IMR-90 (cell line): ENCODE measurements at regions not wholly inside any gene's neighbourhood (a gene's known extent, or its start where the extent isn't known, plus 50 kb on each side); places are given as distances from the start of the nearest gene placed in this dataset.

Experiments
- ATAC-seq: fragments of 200-7000 bp; cut with Tn5 transposase; 2 replicates; pipeline ENCODE4 v1.9.1; 2020; ENCODE audit warnings: low read depth, mild to moderate bottlenecking, moderate library complexity
- BruUV-seq: library from RNA; stranded (reverse); fragments of 400-500 nt; replicated peaks from 2 replicates; lab custom pipeline; 2021; lab: Mats Ljungman, UMichigan
- CTCF ChIA-PET: fragments of 300-600 bp; formaldehyde crosslinking; extraction: SDS; loops from one replicate; lab custom pipeline; 2021; ENCODE audit warnings: antibody characterized with exemption; lab: Yijun Ruan, JAX
- POLR2A ChIA-PET: fragments of 300-600 bp; sonication (Branson Sonifier 250); formaldehyde crosslinking; loops from one replicate; lab custom pipeline; 2022; ENCODE audit warnings: antibody characterized with exemption; ENCODE audit not compliant: unreplicated experiment; lab: Charles Lee
- DNase-seq: peaks from one replicate; pipeline ENCODE4 v3.0.0; 2013
- H2AFZ ChIP-seq: replicated peaks from 2 replicates; pipeline ENCODE3; 2013; ENCODE audit warnings: low read length, mild to moderate bottlenecking; ENCODE audit not compliant: poor library complexity
- H2AK5ac ChIP-seq: 2 replicates; pipeline ENCODE4 v1.6.1; 2013; ENCODE audit warnings: low read depth, low read length, inconsistent platforms
- H2AK9ac ChIP-seq: replicated peaks from 2 replicates; pipeline ENCODE3; 2013; ENCODE audit warnings: mild to moderate bottlenecking, low read depth, low read length, moderate library complexity; ENCODE audit not compliant: poor library complexity
- H2BK120ac ChIP-seq: 2 replicates; pipeline ENCODE4 v1.6.1; 2013; ENCODE audit warnings: low read depth, low read length, inconsistent platforms
- H2BK15ac ChIP-seq: 3 replicates; pipeline ENCODE4 v1.6.1; 2013; ENCODE audit warnings: low read depth, low read length, inconsistent platforms
- H2BK20ac ChIP-seq: 2 replicates; pipeline ENCODE4 v1.6.1; 2013; ENCODE audit warnings: low read depth, mild to moderate bottlenecking, inconsistent platforms, low read length, moderate library complexity
- H2BK5ac ChIP-seq: 2 replicates; pipeline ENCODE4 v1.6.1; 2013; ENCODE audit warnings: mild to moderate bottlenecking, low read depth, low read length, inconsistent platforms; ENCODE audit not compliant: poor library complexity, severe bottlenecking
- H3K14ac ChIP-seq: replicated peaks from 2 replicates; pipeline ENCODE4 v1.6.1; 2013; ENCODE audit warnings: low read depth, low read length, inconsistent platforms
- H3K18ac ChIP-seq: 2 replicates; pipeline ENCODE4 v1.6.1; 2013; ENCODE audit warnings: low read depth, low read length, control low read depth
- H3K23ac ChIP-seq: 2 replicates; pipeline ENCODE4 v1.6.1; 2013; ENCODE audit warnings: low read depth, low read length, inconsistent platforms
- H3K27ac ChIP-seq: 2 replicates; pipeline ENCODE4 v1.5.1; 2013; ENCODE audit warnings: mild to moderate bottlenecking, control low read depth, low read length; ENCODE audit not compliant: insufficient read depth
- H3K27me3 ChIP-seq: 2 replicates; pipeline ENCODE4 v1.6.1; 2013; ENCODE audit warnings: low read length; ENCODE audit not compliant: control insufficient read depth, insufficient read depth
- H3K36me3 ChIP-seq: 2 replicates; pipeline ENCODE4 v1.6.1; 2013; ENCODE audit warnings: low read length, mixed read lengths; ENCODE audit not compliant: control insufficient read depth, insufficient read depth
- H3K4ac ChIP-seq: 2 replicates; pipeline ENCODE4 v1.6.1; 2013; ENCODE audit warnings: low read depth, low read length, inconsistent platforms
- H3K4me1 ChIP-seq: 2 replicates; pipeline ENCODE4 v1.6.1; 2013; ENCODE audit warnings: low read length, mixed read lengths; ENCODE audit not compliant: control insufficient read depth, insufficient read depth
- H3K4me2 ChIP-seq: 2 replicates; pipeline ENCODE4 v1.6.1; 2013; ENCODE audit warnings: low read depth, mild to moderate bottlenecking, control low read depth, low read length, moderate library complexity
- H3K4me3 ChIP-seq: 2 replicates; pipeline ENCODE4 v1.5.1; 2013; ENCODE audit warnings: low read depth, mild to moderate bottlenecking, control low read depth, low read length, moderate library complexity; ENCODE audit not compliant: insufficient read depth
- H3K56ac ChIP-seq: 2 replicates; pipeline ENCODE4 v1.6.1; 2013; ENCODE audit warnings: low read length, inconsistent platforms; ENCODE audit not compliant: insufficient read depth; ENCODE audit errors: extremely low read depth
- H3K79me1 ChIP-seq, 2 experiments: 2 replicates each; pipeline ENCODE4 v1.6.1; 2013; ENCODE audit warnings: low read length in 2 of 2, inconsistent platforms in 1 of 2, low read depth in 1 of 2
- H3K9ac ChIP-seq: 2 replicates; pipeline ENCODE4 v1.6.1; 2013; ENCODE audit warnings: low read depth, low read length, control low read depth
- H3K9me1 ChIP-seq: 2 replicates; pipeline ENCODE4 v1.6.1; 2013; ENCODE audit warnings: low read length, inconsistent platforms; ENCODE audit not compliant: insufficient read depth
- H3K9me3 ChIP-seq: 2 replicates; pipeline ENCODE4 v1.6.1; 2013; ENCODE audit warnings: low read length; ENCODE audit not compliant: control insufficient read depth, insufficient read depth
- H4K20me1 ChIP-seq: 2 replicates; pipeline ENCODE4 v1.6.1; 2013; ENCODE audit warnings: low read length, inconsistent platforms; ENCODE audit not compliant: insufficient read depth
- H4K5ac ChIP-seq: 2 replicates; pipeline ENCODE4 v1.6.1; 2013; ENCODE audit warnings: mild to moderate bottlenecking, low read depth, low read length, control low read depth
- H4K8ac ChIP-seq, 2 experiments: 2 replicates each; pipeline ENCODE4 v1.6.1; 2013; ENCODE audit warnings: low read depth in 2 of 2, low read length in 2 of 2, control low read depth in 1 of 2, inconsistent platforms in 1 of 2
- H4K91ac ChIP-seq: 2 replicates; pipeline ENCODE4 v1.6.1; 2013; ENCODE audit warnings: low read depth, low read length, inconsistent platforms; ENCODE audit not compliant: insufficient read depth
- BHLHE40 ChIP-seq: fragments of 150-350 bp; IDR thresholded peaks from 2 replicates; pipeline ENCODE4 v1.6.1; 2016; ENCODE audit warnings: mild to moderate bottlenecking, low read depth, low read length
- CEBPB ChIP-seq: IDR thresholded peaks from 2 replicates; pipeline ENCODE4 v1.6.1; 2012; ENCODE audit warnings: low read depth, low read length, improper control_type of control experiment
- CHD1 ChIP-seq: IDR thresholded peaks from 2 replicates; pipeline ENCODE4 v1.6.1; 2012; ENCODE audit warnings: low read depth, low read length, improper control_type of control experiment
- MAFK ChIP-seq: IDR thresholded peaks from 2 replicates; pipeline ENCODE4 v1.6.1; 2012; ENCODE audit warnings: low read depth, low read length, improper control_type of control experiment
- MAZ ChIP-seq: IDR thresholded peaks from 2 replicates; pipeline ENCODE4 v1.6.1; 2012; ENCODE audit warnings: low read depth, mild to moderate bottlenecking, low read length, improper control_type of control experiment, moderate library complexity, borderline replicate concordance
- MXI1 ChIP-seq: IDR thresholded peaks from 2 replicates; pipeline ENCODE4 v1.6.1; 2012; ENCODE audit warnings: low read depth, mild to moderate bottlenecking, low read length, moderate library complexity, borderline replicate concordance
- NFE2L2 ChIP-seq: fragments of 150-350 bp; IDR thresholded peaks from 2 replicates; pipeline ENCODE4 v1.6.1; 2016; ENCODE audit warnings: low read depth, mild to moderate bottlenecking, low read length
- RAD21 ChIP-seq: IDR thresholded peaks from 2 replicates; pipeline ENCODE4 v1.6.1; 2012; ENCODE audit warnings: low read length, improper control_type of control experiment
- RCOR1 ChIP-seq: IDR thresholded peaks from 2 replicates; pipeline ENCODE4 v1.6.1; 2012; ENCODE audit warnings: mild to moderate bottlenecking, low read length, improper control_type of control experiment; ENCODE audit not compliant: insufficient replicate concordance
- RFX5 ChIP-seq: IDR thresholded peaks from 2 replicates; pipeline ENCODE4 v1.8.0; 2012; ENCODE audit warnings: low read depth, mild to moderate bottlenecking, low read length, moderate library complexity
- SMC3 ChIP-seq: fragments of 150-350 bp; IDR thresholded peaks from 2 replicates; pipeline ENCODE4 v1.6.1; 2016; ENCODE audit warnings: low read depth, mild to moderate bottlenecking, antibody characterized with exemption, low read length, moderate library complexity
- WGBS, 2 experiments: methylation state at CpG; one replicate each; pipeline versions ENCODE4 v1.1.5 to v1.1.7; 2013; ENCODE audit warnings: missing lambda C conversion rate in 2 of 2; ENCODE audit not compliant: insufficient read length in 1 of 2; ENCODE audit errors: extremely low coverage in 2 of 2; 5-methylcytosine and 5-hydroxymethylcytosine counted together
- dilution Hi-C: fragments of 300-500 bp; cut with HindIII; formaldehyde crosslinking; loops from one replicate; pipeline ENCODE4 v1.14.3; 2018; ENCODE audit warnings: low sequenced_read_pairs; ENCODE audit not compliant: unreplicated experiment
- in situ Hi-C: fragments of 300-500 bp; cut with MboI; formaldehyde crosslinking; loops from 3 replicates; pipeline ENCODE4 v1.14.3; 2019; ENCODE audit warnings: low sequenced_read_pairs, inconsistent platforms, mixed read lengths
- intact Hi-C: fragments of 100-400 bp; cut with micrococcal nuclease; formaldehyde crosslinking; loops from 2 replicates; pipeline ENCODE4 v1.10.0; 2022
- TF ChIP-seq, protein P1 (sequence below): conservative IDR thresholded peaks from 2 replicates; pipeline ENCODE4 v1.5.1; 2012; ENCODE audit warnings: mild to moderate bottlenecking, low read depth, low read length, improper control_type of control experiment
- TF ChIP-seq, protein P2 (sequence below): fragments of 150-350 bp; IDR thresholded peaks from 2 replicates; pipeline ENCODE4 v1.6.1; 2016; ENCODE audit warnings: low read depth, mild to moderate bottlenecking, low read length, moderate library complexity, borderline replicate concordance

DNA sequence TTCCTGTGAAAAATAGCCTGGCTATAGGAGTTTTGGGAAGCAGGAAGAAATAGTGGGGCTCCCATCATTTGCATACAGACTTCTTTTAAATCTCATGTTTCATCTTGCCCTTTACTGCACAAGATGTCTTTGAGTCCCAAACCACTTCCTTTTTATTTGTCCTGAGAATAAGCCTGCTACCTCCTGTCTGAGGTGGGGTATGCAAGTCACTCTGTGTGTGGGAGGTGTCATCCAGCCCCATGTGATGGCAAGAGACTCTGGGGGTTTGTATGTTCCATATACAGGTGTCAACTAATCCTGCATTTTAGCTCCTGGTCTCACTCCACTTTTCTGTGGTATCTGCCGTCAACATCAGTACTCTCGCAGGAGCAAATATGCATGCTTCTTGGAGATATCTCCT is 102.0 kb downstream of the OTOL1 start:
- H3K23ac ChIP-seq = no peak overlapping the region
- peaks cover 5% of the 10 kb centered on the region; the same call in 1 of the 2 replicates for H3K9me3 ChIP-seq
- no peak overlapping the region for H3K14ac ChIP-seq
- no peak overlapping the region for H2AK9ac ChIP-seq
- H3K9ac ChIP-seq = no peak overlapping the region
- ATAC-seq (no peak), DNase-seq (no peak)
- ChIA-PET CTCF (no interaction called here), POLR2A (no interaction called here)
- H3K4me2 ChIP-seq = no peak overlapping the region
- no peak overlapping the region for H4K91ac ChIP-seq
- no peak overlapping the region for H4K5ac ChIP-seq
- H2AFZ ChIP-seq = no peak overlapping the region
- in situ Hi-C loops (no loop called here), intact Hi-C loops (no loop called here), dilution Hi-C loops (no loop called here)
- no peaks in the 10 kb centered on the region for H3K9me1 ChIP-seq
- TF ChIP-seq, protein P1, sequence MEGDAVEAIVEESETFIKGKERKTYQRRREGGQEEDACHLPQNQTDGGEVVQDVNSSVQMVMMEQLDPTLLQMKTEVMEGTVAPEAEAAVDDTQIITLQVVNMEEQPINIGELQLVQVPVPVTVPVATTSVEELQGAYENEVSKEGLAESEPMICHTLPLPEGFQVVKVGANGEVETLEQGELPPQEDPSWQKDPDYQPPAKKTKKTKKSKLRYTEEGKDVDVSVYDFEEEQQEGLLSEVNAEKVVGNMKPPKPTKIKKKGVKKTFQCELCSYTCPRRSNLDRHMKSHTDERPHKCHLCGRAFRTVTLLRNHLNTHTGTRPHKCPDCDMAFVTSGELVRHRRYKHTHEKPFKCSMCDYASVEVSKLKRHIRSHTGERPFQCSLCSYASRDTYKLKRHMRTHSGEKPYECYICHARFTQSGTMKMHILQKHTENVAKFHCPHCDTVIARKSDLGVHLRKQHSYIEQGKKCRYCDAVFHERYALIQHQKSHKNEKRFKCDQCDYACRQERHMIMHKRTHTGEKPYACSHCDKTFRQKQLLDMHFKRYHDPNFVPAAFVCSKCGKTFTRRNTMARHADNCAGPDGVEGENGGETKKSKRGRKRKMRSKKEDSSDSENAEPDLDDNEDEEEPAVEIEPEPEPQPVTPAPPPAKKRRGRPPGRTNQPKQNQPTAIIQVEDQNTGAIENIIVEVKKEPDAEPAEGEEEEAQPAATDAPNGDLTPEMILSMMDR = no peak
- TF ChIP-seq CEBPB (no peak), SMC3 (no peak), RFX5 (no peak), MAZ (no peak), MXI1 (no peak), RCOR1 (no peak), MAFK (no peak), CHD1 (no peak), BHLHE40 (no peak), NFE2L2 (no peak), RAD21 (no peak)
- TF ChIP-seq, protein P2, sequence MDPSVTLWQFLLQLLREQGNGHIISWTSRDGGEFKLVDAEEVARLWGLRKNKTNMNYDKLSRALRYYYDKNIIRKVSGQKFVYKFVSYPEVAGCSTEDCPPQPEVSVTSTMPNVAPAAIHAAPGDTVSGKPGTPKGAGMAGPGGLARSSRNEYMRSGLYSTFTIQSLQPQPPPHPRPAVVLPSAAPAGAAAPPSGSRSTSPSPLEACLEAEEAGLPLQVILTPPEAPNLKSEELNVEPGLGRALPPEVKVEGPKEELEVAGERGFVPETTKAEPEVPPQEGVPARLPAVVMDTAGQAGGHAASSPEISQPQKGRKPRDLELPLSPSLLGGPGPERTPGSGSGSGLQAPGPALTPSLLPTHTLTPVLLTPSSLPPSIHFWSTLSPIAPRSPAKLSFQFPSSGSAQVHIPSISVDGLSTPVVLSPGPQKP = no peak
- H3K79me1 ChIP-seq = no peaks in the 10 kb centered on the region
- H3K27me3 ChIP-seq = no peaks in the 10 kb centered on the region
- no peak overlapping the region for H3K27ac ChIP-seq
- H4K8ac ChIP-seq = no peak overlapping the region
- no peak overlapping the region for H3K4me3 ChIP-seq
- H2BK15ac ChIP-seq = no peak overlapping the region
- WGBS, 2 experiments = no CpG with 5 or more reads among the region's 2 CpGs
- no peaks in the 10 kb centered on the region for H4K20me1 ChIP-seq
- H3K36me3 ChIP-seq = no peaks in the 10 kb centered on the region
- H3K4ac ChIP-seq = no peak overlapping the region
- no peak overlapping the region for H3K56ac ChIP-seq
- H2BK20ac ChIP-seq = no peak overlapping the region
- H3K18ac ChIP-seq = no peak overlapping the region
- no peak overlapping the region for H2BK120ac ChIP-seq
- H2BK5ac ChIP-seq = no peak overlapping the region
- no peak overlapping the region for H2AK5ac ChIP-seq
- no TSS peak for BruUV-seq
- H3K4me1 ChIP-seq = no peaks in the 10 kb centered on the region
